Transverse colon (tissue), 4 donors: ENCODE measurements at regions not wholly inside any gene's neighbourhood (a gene's known extent, or its start where the extent isn't known, plus 50 kb on each side); places are given as distances from the start of the nearest gene placed in this dataset.

Experiments
- EP300 ChIP-seq: sonication (generic); formaldehyde crosslinking; IDR thresholded peaks from one replicate; pipeline ENCODE4 v1.6.1; 2017; ENCODE audit warnings: antibody characterized with exemption, low read depth
- POLR2A ChIP-seq: fragments of 450-650 bp; IDR thresholded peaks from one replicate; pipeline ENCODE4 v1.6.1; 2016; ENCODE audit warnings: antibody characterized with exemption, mild to moderate bottlenecking, moderate library complexity
- POLR2AphosphoS5 ChIP-seq, 3 donors: sonication (generic); formaldehyde crosslinking; IDR thresholded peaks; one replicate each; pipeline ENCODE4 v1.6.1; 2016; ENCODE audit warnings: antibody characterized with exemption in 3 of 3
- TF ChIP-seq, protein P1 (sequence below), 5 experiments: fragments of 200-600 bp in 3 of 5; fragments of 450-650 bp in 2 of 5; sonication (generic) in 3 of 5; IDR thresholded peaks; 1 replicate in 2 of 5; 2 replicates in 3 of 5; pipeline ENCODE4 v1.5.1; 2016 to 2017; ENCODE audit warnings: antibody characterized with exemption in 5 of 5, inconsistent platforms in 3 of 5, mild to moderate bottlenecking in 2 of 5, moderate library complexity in 1 of 5

DNA sequence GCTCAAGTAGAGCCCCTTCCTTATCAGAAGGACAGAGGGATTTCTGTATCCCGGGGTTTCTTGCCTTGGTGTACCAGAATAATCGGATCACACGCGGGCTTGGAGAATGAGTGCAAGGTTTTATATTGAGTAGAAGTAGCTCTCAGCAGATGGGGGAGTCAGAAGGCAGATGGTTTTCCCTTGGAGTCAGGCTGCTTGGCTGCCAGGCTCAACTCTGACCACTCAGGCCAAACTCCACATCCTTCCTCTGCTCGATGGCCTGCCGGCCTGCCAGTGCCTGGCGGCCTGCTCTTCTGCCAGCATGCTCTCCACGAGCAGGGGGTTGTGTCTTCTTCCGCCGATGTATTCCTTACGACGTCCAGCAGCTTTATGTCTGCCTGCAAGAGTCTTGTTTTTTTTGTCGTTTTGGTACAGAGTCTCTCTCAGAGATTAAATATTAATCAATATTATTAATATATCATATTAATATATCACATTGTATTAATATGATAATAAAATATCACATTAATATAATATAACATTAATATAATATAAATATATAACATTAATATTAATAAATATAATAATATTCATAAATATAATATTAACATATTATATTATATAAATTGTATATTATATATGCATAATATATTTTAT is 229.2 kb upstream of the WSCD1 start:
- TF ChIP-seq, protein P1, sequence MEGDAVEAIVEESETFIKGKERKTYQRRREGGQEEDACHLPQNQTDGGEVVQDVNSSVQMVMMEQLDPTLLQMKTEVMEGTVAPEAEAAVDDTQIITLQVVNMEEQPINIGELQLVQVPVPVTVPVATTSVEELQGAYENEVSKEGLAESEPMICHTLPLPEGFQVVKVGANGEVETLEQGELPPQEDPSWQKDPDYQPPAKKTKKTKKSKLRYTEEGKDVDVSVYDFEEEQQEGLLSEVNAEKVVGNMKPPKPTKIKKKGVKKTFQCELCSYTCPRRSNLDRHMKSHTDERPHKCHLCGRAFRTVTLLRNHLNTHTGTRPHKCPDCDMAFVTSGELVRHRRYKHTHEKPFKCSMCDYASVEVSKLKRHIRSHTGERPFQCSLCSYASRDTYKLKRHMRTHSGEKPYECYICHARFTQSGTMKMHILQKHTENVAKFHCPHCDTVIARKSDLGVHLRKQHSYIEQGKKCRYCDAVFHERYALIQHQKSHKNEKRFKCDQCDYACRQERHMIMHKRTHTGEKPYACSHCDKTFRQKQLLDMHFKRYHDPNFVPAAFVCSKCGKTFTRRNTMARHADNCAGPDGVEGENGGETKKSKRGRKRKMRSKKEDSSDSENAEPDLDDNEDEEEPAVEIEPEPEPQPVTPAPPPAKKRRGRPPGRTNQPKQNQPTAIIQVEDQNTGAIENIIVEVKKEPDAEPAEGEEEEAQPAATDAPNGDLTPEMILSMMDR (IDR thresholded peaks at IDR 0.05), result no peak
- no peak for TF ChIP-seq POLR2AphosphoS5 (IDR thresholded peaks at IDR 0.05)
- TF ChIP-seq EP300, result no peak
- TF ChIP-seq POLR2A, result no peak
